Activated B cell treated with CpG ODN at 0.5 μM for 24 hours (primary cell): ENCODE measurements at regions not wholly inside any gene's neighbourhood (a gene's known extent, or its start where the extent isn't known, plus 50 kb on each side); places are given as distances from the start of the nearest gene placed in this dataset.
"Not testable (repeated sequence)": the region's sequence is repeated elsewhere in the genome, so short reads cannot be mapped to it uniquely, and the experiment has no call there.

Experiments
- ATAC-seq: fragments of 200-7000 bp; cut with Tn5 transposase; one replicate; pipeline ENCODE4 v1.10.0; 2021; ENCODE audit warnings: low read depth, mild to moderate bottlenecking, moderate library complexity
- CTCF ChIA-PET: fragments of 350-600 bp; sonication (Branson Sonifier 250); formaldehyde crosslinking; loops from one replicate; lab custom pipeline; 2021; ENCODE audit warnings: antibody characterized with exemption; lab: Charles Lee
- POLR2A ChIA-PET: fragments of 350-600 bp; sonication (Branson Sonifier 250); formaldehyde crosslinking; loops from one replicate; lab custom pipeline; 2021; ENCODE audit warnings: antibody characterized with exemption; lab: Charles Lee
- DNase-seq: peaks from one replicate; pipeline ENCODE4 v3.0.0; 2022
- H3K27ac Mint-ChIP-seq: one replicate; pipeline ENCODE4 v1.8.0; 2020; ENCODE audit warnings: mixed read lengths
- H3K27me3 Mint-ChIP-seq: one replicate; pipeline ENCODE4 v1.8.0; 2021; ENCODE audit warnings: mixed read lengths
- H3K36me3 Mint-ChIP-seq: one replicate; pipeline ENCODE4 v1.8.0; 2021; ENCODE audit warnings: low read depth, mixed read lengths
- H3K4me1 Mint-ChIP-seq: one replicate; pipeline ENCODE4 v1.8.0; 2021; ENCODE audit warnings: mixed read lengths
- H3K4me3 Mint-ChIP-seq: one replicate; pipeline ENCODE4 v1.8.0; 2020; ENCODE audit warnings: mild to moderate bottlenecking, mixed read lengths
- H3K9me3 Mint-ChIP-seq: one replicate; pipeline ENCODE4 v1.8.0; 2020; ENCODE audit warnings: mixed read lengths
- intact Hi-C: fragments of 100-400 bp; cut with micrococcal nuclease; formaldehyde crosslinking; loops from one replicate; pipeline ENCODE4 v1.15.1; 2024
- TF ChIP-seq, protein P1 (sequence below): fragments of 200-600 bp; IDR thresholded peaks from one replicate; pipeline ENCODE4 v1.8.0; 2022; ENCODE audit warnings: antibody characterized with exemption, mild to moderate bottlenecking

DNA sequence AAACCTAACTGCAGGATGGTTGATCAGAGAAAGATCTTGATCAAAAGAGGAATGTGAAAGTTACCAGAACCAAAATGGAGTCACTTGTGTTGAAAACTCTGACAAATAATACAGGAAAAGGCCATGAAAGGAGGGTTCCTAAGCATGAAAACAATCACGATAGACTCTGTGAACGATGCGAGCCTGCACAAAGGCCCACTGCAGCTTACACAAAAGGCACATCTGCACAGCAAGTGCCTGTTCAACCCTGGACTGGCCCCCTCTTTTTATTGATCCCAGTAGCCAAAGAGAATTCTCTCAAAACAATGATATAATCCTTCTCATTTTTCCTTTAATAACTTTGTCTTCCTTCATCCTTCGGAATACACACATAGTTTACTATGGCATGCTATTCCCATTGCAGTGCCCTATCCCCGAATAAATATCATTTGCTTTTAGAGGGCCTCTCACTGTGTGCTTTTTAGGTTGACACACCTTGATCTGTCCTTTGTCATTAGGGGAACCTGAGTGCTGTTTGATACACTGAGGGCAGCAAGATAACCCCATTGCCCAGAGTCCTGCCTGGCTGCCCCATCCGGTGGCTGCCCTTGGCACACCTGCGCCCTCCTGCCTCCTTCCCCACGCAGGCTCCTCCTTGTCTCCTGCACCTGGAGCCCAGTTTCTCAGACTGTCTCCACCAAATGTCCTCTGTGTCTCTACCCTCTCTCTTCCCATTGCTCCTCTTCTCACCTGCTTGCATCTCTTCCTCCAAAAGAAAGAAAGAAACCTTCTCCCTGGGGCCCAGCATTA, 98.3 kb upstream of the FRMD1 start:
- Mint-ChIP-seq H3K27me3 (no peaks in the 10 kb centered on the region), H3K36me3 (no peaks in the 10 kb centered on the region), H3K4me3 (no peak overlapping the region), H3K9me3 (no peaks in the 10 kb centered on the region), H3K4me1 (no peaks in the 10 kb centered on the region), H3K27ac (no peak overlapping the region)
- ATAC-seq (no peak), DNase-seq (no peak)
- intact Hi-C loops = no loop called here
- CTCF ChIA-PET = no interaction called here
- TF ChIP-seq, protein P1, sequence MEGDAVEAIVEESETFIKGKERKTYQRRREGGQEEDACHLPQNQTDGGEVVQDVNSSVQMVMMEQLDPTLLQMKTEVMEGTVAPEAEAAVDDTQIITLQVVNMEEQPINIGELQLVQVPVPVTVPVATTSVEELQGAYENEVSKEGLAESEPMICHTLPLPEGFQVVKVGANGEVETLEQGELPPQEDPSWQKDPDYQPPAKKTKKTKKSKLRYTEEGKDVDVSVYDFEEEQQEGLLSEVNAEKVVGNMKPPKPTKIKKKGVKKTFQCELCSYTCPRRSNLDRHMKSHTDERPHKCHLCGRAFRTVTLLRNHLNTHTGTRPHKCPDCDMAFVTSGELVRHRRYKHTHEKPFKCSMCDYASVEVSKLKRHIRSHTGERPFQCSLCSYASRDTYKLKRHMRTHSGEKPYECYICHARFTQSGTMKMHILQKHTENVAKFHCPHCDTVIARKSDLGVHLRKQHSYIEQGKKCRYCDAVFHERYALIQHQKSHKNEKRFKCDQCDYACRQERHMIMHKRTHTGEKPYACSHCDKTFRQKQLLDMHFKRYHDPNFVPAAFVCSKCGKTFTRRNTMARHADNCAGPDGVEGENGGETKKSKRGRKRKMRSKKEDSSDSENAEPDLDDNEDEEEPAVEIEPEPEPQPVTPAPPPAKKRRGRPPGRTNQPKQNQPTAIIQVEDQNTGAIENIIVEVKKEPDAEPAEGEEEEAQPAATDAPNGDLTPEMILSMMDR = no peak
- POLR2A ChIA-PET = no interaction called here

DNA sequence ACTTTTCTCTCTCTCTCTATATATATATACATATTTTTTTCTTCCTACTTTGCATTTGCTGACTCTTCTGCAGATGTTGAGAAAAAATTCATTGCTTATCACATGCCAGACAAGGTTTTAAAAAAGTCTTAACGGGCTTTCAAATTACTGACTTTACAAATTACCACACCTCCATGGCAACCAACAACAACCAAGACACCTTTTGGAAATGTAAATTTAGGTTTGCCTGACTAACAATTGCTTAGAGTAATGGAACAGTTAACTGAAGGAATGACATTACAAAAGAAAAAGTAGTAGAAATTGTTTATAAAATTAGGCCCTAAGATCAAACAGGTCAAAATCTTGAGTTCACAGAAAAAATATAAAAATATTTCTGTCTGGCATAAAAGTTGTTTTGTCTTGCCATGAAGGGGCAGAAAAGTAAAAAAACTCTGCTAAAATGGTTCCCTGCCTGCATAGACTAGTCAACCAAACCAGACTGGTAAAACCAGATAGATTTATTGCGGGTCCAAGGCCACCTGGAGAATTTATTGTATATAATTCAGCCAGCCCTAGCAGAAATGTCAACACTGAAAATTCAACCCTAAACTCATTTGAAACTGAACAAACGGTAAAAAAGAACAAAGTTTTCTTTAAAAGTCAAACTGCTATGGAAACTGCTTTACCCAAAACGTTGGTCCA, 92.8 kb upstream of the FRMD1 start:
- intact Hi-C loops = no loop called here
- DNase-seq = no peak

DNA sequence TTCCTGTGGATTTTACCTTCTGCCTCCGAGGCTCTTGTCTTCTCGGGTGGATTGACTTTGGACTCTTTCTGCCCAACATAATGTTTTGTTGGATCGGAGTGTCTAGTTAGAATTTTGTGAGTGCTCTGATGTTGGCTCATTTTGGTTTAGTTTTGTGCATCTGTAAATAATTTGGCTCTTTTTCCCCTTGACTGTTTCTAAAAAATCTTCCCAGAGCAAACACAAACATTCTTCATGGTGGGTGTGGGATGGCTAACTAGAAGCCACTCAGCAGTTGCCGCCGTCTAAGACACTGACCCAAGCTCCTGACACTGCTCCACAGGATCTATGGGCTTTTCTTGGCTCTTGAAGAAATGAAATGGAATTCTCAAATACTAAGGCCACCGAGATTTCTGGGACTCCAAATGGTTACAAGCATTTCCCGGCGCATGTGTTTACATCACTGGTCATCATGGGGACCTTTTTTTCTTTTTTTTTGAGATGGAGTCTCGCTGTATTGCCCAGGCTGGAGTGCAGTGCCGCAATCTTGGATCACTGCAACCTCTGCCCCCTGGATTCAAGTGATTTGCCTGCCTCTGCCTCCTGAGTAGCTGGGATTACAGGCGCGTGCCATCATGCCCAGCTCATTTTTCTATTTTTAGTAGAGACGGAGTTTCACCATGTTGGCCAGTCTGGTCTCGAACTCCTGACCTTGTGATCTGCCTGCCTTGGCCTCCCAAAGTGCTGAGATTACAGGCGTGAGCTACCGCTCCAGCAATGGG, 92.0 kb upstream of the FRMD1 start:
- Mint-ChIP-seq H3K36me3 (no peaks in the 10 kb centered on the region), H3K9me3 (peaks cover 2% of the 10 kb centered on the region), H3K4me3 (no peak overlapping the region), H3K27ac (no peak overlapping the region), H3K4me1 (no peaks in the 10 kb centered on the region), H3K27me3 (no peaks in the 10 kb centered on the region)
- TF ChIP-seq, protein P1 = no peak
- ChIA-PET POLR2A (no interaction called here), CTCF (no interaction called here)
- no peak for ATAC-seq
- no peak for DNase-seq
- intact Hi-C loops = no loop called here

More for the DNA sequence above, 92.8 kb upstream of the FRMD1 start:
- no peaks in the 10 kb centered on the region for H3K27me3 Mint-ChIP-seq
- peaks cover 2% of the 10 kb centered on the region for H3K9me3 Mint-ChIP-seq
- TF ChIP-seq, protein P1 = no peak
- ChIA-PET CTCF (no interaction called here), POLR2A (no interaction called here)
- H3K36me3 Mint-ChIP-seq = no peaks in the 10 kb centered on the region
- no peaks in the 10 kb centered on the region for H3K4me1 Mint-ChIP-seq
- no peak overlapping the region for H3K27ac Mint-ChIP-seq
- H3K4me3 Mint-ChIP-seq = no peak overlapping the region
- no peak for ATAC-seq

DNA sequence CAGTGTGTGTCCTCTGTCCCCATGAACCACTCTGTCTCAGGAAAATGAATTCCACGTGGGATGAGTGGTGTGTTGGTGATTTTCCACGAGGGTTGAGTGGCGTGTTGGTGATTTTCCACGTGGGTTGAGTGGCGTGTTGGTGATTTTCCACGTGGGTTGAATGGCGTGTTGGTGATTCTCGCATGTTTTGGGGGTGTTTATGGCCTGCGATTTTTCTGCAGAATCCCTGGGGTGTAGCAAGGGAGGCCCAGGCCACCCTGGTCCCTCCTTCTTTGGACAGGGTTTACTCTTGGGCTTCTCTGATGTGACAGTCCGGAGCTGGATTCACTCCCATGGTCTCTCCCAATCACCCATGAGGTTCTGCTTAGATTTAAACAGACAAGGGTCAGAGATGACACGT, 90.6 kb upstream of the FRMD1 start:
- ChIA-PET POLR2A (no interaction called here), CTCF (no interaction called here)
- Mint-ChIP-seq H3K36me3 (no peaks in the 10 kb centered on the region), H3K27me3 (no peaks in the 10 kb centered on the region), H3K4me3 (no peak overlapping the region), H3K27ac (no peak overlapping the region), H3K4me1 (no peaks in the 10 kb centered on the region), H3K9me3 (peaks cover 2% of the 10 kb centered on the region)
- DNase-seq = no peak
- intact Hi-C loops = no loop called here
- TF ChIP-seq, protein P1 = no peak
- no peak for ATAC-seq

DNA sequence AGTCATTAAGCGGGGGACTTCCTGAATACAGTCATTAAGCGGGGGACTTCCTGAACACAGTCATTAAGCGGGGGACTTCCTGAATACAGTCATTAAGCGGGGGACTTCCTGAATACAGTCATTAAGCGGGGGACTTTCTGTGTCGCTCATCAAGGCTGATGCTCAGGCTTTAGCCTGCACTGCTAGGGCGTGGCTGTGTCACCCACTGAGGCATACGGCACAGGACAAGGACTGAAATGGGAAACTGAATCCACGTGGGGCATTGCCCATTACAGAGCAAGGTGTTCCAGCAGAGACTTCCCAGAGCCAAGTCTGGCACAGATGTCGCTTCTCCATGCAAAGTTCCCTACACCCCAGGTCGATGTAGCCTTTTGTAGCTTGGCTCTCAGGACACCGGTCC, 89.9 kb upstream of the FRMD1 start:
- ATAC-seq, POLR2A ChIA-PET, H3K4me1 Mint-ChIP-seq, H3K27ac Mint-ChIP-seq, H3K27me3 Mint-ChIP-seq, intact Hi-C loops, H3K4me3 Mint-ChIP-seq, H3K9me3 Mint-ChIP-seq, CTCF ChIA-PET, DNase-seq, H3K36me3 Mint-ChIP-seq: not testable (repeated sequence)

DNA sequence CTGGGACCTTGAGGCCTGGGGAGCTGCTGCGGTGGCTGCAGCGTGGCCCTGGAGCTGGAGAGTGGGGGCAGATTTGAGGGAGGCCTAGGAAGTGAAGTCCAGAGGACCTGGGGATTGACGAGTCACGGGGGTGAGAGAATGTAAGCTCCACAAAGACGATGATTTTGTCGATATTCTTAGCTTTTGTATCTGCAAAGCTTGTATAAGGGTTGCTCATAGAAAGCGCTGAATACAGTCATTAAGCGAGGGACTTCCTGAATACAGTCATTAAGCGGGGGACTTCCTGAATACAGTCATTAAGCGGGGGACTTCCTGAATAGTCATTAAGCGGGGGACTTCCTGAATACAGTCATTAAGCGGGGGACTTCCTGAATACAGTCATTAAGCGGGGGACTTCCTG, 89.3 kb upstream of the FRMD1 start:
- CTCF ChIA-PET, H3K4me1 Mint-ChIP-seq, DNase-seq, H3K27me3 Mint-ChIP-seq, H3K36me3 Mint-ChIP-seq, intact Hi-C loops, H3K9me3 Mint-ChIP-seq, POLR2A ChIA-PET, H3K4me3 Mint-ChIP-seq, H3K27ac Mint-ChIP-seq, ATAC-seq: not testable (repeated sequence)
